Stimulated activated CD8-positive, alpha-beta memory T cell treated with anti-CD3 and anti-CD28 coated beads, Interleukin-2, amount 100 ng/mL, for 1 hour (primary cell): ENCODE measurements at regions not wholly inside any gene's neighbourhood (a gene's known extent, or its start where the extent isn't known, plus 50 kb on each side); places are given as distances from the start of the nearest gene placed in this dataset.

Experiments used
- DNase-seq, 2 donors: peaks; one replicate each; pipeline ENCODE4 v3.0.0-alpha.2; 2020; ENCODE audit warnings: low read depth in 2 of 2

DNA sequence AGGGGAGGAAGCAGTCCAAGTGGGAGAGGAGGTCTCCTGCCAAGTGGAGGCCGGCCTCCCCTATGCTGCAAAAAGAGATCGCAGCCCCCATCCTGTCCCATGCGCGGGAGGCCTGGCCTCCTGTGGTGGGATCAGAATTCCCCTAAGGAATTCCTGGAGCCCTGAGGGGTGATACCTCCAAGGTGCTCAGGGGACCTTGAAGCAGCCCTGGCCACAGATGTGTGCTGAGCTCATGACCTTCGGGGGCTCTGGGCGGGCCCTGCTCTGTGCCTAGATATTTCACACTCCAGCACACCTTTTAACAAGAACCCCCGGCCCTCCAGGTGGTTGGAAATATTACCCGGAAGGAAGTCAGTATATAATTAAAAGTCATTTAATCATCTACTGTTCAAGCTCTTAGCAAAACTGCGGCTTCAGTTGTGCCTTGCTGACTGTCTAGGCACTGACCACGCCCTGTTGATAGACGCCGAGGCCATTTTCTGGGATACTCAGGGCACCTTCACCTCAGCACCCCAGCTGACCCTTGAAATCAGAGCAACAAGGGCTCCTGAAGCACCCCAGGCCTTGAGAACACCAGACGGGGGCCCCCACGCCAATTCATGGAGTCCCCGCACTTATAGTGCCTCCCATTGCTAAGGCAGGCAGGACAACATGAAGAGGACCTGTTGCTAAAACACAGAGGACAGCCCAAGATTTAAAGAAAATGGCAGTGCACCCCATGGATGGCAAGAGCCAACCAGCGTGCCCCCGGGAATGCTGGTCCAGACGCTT is 119.1 kb downstream of the NDUFA10 start:
- no peak for DNase-seq

GRCh38 chr2:239905306-239905705 is 119.8 kb downstream of the NDUFA10 start:
- DNase-seq, result no peak

DNA sequence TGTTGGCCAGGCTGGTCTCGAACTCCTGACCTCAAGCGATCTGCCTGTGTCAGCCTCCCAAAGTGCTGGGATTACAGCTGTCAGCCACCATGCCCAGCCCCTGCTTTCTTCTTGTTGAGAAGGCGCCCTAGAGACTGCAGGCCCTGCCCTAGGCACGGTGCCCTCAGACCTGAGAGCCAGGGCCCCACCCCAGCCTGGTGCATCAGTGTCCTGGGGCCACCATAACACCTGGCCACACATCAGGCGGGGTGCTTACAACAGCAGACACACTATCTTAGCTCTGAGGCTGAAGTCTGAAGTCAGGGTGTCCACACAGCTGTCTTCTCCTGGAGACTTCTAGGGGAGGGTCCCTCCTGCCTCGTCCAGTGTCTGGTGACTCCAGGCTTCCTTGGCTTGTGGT is 120.6 kb downstream of the NDUFA10 start:
- DNase-seq, result no peak

GRCh38 chr2:239903803-239904202 is 121.3 kb downstream of the NDUFA10 start:
- no peak for DNase-seq

GRCh38 chr2:239903210-239903609 is 121.9 kb downstream of the NDUFA10 start:
- DNase-seq, result no peak

GRCh38 chr2:239902749-239903201 is 122.4 kb downstream of the NDUFA10 start:
- DNase-seq, result no peak

GRCh38 chr2:239898292-239898925 is 126.7 kb downstream of the NDUFA10 start:
- DNase-seq, result no peak

GRCh38 chr2:239897596-239898235 is 127.4 kb downstream of the NDUFA10 start:
- DNase-seq, result no peak

DNA sequence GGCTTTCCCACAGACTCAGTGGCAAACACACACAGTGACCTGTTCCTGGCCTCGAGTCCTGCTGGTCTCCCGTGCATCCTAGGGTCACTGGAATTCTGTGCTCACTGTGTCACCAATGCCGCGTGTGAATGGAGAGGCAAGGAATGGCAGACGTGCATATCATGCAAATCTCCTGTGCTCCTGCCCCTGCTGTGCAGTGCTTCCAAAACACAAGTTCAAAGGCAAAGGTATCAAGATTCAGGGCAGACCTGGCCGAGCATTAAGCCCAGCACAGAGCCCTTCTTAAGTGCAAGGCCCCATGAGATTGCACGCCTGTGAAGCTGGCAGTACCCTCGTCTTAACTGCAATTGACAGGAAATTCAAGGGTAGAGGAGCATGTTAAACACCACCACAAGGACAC is 129.1 kb downstream of the NDUFA10 start:
- no peak for DNase-seq

GRCh38 chr2:239895669-239896068 is 129.5 kb downstream of the NDUFA10 start:
- DNase-seq, result no peak

DNA sequence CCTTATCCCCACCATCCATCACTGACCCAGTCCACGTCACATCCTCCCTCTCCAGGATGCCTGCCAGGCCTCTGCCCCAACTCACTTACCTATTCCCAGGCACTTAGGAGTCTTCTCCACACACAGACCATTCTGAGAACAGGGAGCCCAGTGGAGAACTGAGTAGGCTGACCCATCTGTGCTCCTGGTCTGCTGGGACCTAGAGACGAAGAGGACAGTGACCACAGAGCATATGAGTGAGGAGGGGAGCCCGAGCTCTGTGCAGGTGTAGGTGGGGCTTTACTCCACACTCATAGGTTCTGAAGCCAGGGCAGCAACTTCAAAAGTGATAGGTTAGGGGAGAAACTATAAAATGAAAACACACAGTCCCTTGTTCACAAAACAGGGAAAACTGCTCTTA is 130.0 kb downstream of the NDUFA10 start:
- DNase-seq, result no peak

DNA sequence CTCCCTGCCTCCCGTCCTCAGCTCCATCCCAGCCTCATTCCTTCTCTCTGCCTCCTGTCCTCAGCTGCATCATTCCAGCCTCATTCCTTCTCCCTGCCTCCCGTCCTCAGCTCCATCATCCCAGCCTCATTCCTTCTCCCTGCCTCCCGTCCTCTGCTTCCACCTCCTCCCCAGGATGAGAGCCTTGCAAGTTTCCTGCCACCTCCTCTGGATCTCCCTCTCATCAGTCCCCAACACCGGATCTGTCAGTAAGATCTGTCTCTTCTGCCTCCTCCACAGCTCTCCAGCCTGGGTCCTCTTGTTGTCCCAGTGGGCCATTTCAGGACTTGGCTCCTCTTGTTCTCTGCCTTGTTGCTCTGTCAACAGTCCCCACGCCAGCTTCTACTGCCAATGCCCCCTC is 130.9 kb downstream of the NDUFA10 start:
- DNase-seq, result no peak

DNA sequence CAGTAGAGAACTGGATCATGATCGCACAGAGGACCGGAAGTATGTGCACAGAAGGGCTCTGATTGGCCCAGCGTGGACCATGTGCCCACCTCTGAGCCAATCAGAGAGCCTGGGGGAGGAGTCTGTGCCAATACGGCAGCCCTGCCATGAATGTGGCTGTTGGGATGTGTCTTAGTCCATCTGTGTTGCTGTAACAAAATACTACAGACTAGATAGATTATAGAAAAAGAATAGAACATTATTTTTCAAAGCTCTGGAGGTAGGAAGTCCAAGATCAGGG is 132.0 kb downstream of the NDUFA10 start:
- DNase-seq, result no peak

GRCh38 chr2:239892441-239893235 is 132.5 kb downstream of the NDUFA10 start:
- no peak for DNase-seq

DNA sequence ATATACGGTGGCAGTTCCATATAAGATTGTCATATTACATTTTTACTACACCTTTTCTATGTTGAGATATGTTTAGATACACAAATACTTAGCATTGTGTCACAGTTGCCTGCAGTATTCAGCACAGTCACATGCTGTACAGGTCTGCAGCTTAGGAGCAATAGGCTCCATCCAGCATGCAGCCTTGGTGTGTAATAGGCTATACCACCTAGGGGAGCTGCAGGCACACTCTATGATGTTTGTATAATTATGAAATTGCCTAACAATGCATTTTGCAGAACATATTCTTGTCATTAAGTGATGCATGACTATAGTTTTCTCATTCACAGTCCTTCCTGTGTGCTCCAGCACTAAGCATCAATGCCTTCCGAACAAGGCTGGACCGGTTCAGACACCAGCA is 133.4 kb downstream of the NDUFA10 start:
- no peak for DNase-seq

DNA sequence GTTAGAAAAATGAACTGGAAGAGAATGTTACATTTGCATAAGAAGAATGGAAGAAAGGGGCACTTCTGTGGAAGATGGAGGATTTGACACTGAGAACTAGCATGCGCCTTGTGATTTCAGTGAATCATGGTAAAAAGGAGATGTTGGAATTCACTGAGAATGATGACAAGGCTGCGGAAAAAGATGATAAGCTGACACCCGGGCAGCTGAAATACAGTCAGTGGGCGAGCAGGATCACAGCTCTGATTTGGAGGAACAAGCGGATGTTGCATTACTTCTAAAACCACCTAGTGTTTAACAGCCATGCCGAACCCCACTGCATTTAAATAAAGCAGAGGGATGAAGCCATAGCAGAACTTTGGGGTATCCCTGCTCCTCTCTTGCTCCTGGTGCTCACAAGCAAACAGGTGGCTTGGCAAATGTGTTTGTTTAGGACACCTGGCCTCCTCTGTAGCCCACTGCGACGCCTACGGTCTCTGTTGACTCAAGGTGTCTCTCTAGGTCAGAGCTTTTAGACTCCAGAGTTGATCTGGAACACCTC is 134.9 kb downstream of the NDUFA10 start:
- DNase-seq, result no peak

DNA sequence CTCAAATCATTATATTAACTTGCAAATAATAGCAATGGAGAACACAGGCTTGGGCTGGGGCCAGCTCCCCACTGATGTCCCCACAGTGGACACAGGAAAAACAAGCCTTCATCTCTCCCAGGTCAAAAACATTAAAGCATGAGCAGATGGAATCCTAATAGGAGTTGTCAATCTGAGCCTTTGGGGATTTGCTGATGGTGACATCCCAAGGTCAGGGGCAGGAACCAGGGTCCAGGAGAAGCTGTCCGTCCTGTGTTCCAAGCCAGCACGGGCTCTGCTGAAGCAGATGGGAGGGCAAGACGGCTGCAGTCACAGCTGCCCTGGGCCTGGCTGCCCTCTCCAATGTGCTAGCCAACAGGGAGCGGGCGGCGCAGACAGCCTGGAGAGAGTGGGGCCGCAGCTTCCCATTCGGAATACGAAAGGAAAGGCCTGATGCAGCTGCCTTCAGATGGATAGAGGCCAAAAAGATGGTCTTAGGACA is 135.5 kb downstream of the NDUFA10 start:
- no peak for DNase-seq

GRCh38 chr2:239887604-239888003 is 137.5 kb downstream of the NDUFA10 start:
- DNase-seq, result no peak

GRCh38 chr2:239886781-239887180 is 138.4 kb downstream of the NDUFA10 start:
- DNase-seq, result no peak

DNA sequence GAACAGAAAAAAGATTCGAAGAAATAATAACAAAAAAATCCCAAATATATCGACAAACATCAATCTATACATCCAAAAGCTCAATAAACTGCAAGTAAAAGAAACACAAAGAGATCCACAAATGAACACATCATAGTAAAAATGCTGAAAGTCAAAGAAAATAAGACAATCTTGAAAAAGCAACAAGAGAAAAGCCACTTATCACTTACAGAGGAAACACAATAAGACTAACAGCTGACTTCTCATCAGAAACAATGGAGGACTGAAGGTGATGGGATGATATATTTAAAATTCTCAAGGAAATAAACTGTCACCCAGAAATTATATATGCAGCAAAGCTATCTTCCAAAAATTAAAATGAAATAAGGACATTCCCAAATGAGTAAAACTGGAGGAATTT is 140.3 kb downstream of the NDUFA10 start:
- no peak for DNase-seq

GRCh38 chr2:239884051-239884405 is 141.1 kb downstream of the NDUFA10 start:
- no peak for DNase-seq
